Keratinocyte (primary cell): ENCODE measurements at regions not wholly inside any gene's neighbourhood (a gene's known extent, or its start where the extent isn't known, plus 50 kb on each side); places are given as distances from the start of the nearest gene placed in this dataset.

ENCODE experiments used
- DNase-seq: peaks from one replicate; pipeline ENCODE4 v3.0.0-alpha.2; 2011; ENCODE audit warnings: low read depth, missing footprints, low spot score
- FAIRE-seq: peaks from 2 replicates; lab custom pipeline; 2011; peaks lifted over from hg19 to GRCh38; lab: Jason Lieb, UNC
- H2AFZ ChIP-seq: 2 replicates; pipeline ENCODE4 v1.6.0; 2012; ENCODE audit warnings: low read length, control low read depth, inconsistent platforms; ENCODE audit not compliant: control insufficient read depth
- H3K27ac ChIP-seq: 2 replicates; pipeline ENCODE4 v1.5.1; 2011; ENCODE audit warnings: low read length; ENCODE audit not compliant: control insufficient read depth, insufficient read depth
- H3K27me3 ChIP-seq: 3 replicates; pipeline ENCODE4 v1.6.0; 2011; ENCODE audit warnings: low read length; ENCODE audit not compliant: control insufficient read depth, insufficient read depth; ENCODE audit errors: extremely low read depth
- H3K36me3 ChIP-seq, 2 experiments: 2 replicates in 1 of 2; 3 replicates in 1 of 2; pipeline ENCODE4 v1.5.1; 2011; ENCODE audit warnings: low read length in 2 of 2, mild to moderate bottlenecking in 1 of 2; ENCODE audit not compliant: control insufficient read depth in 2 of 2, insufficient read depth in 2 of 2; ENCODE audit errors: extremely low read depth in 1 of 2
- H3K4me1 ChIP-seq: 3 replicates; pipeline ENCODE4 v1.5.1; 2011; ENCODE audit warnings: low read length; ENCODE audit not compliant: control insufficient read depth, insufficient read depth; ENCODE audit errors: extremely low read depth
- H3K4me2 ChIP-seq: 3 replicates; pipeline ENCODE4 v1.6.0; 2011; ENCODE audit warnings: low read depth, low read length; ENCODE audit not compliant: control insufficient read depth, insufficient read depth; ENCODE audit errors: extremely low read depth
- H3K4me3 ChIP-seq, 3 experiments: fragments of 200-600 bp in 1 of 3; sonication (generic) in 1 of 3; 2 replicates in 2 of 3; 3 replicates in 1 of 3; pipeline ENCODE4 v1.5.1; 2011 to 2016; ENCODE audit warnings: low read length in 3 of 3, mild to moderate bottlenecking in 3 of 3, control low read depth in 2 of 3, inconsistent platforms in 1 of 3, low read depth in 1 of 3, mixed read lengths in 1 of 3, mixed run types in 1 of 3, moderate library complexity in 1 of 3; ENCODE audit not compliant: control insufficient read depth in 2 of 3, insufficient read depth in 2 of 3; ENCODE audit errors: extremely low read depth in 1 of 3
- H3K79me2 ChIP-seq: 2 replicates; pipeline ENCODE4 v1.6.0; 2012; ENCODE audit warnings: low read length; ENCODE audit not compliant: control insufficient read depth, insufficient read depth
- H3K9ac ChIP-seq: 3 replicates; pipeline ENCODE4 v1.6.0; 2011; ENCODE audit warnings: low read length; ENCODE audit not compliant: control insufficient read depth, insufficient read depth; ENCODE audit errors: extremely low read depth
- H3K9me1 ChIP-seq: 3 replicates; pipeline ENCODE4 v1.6.0; 2011; ENCODE audit warnings: low read length; ENCODE audit not compliant: control insufficient read depth, insufficient read depth; ENCODE audit errors: extremely low read depth
- H3K9me3 ChIP-seq: 2 replicates; pipeline ENCODE4 v1.5.1; 2012; ENCODE audit warnings: low read depth, low read length; ENCODE audit not compliant: control insufficient read depth
- H4K20me1 ChIP-seq: 3 replicates; pipeline ENCODE4 v1.6.0; 2011; ENCODE audit warnings: low read length; ENCODE audit not compliant: control insufficient read depth, insufficient read depth; ENCODE audit errors: extremely low read depth
- CTCF ChIP-seq, 3 experiments: IDR thresholded peaks in 1 of 3; conservative IDR thresholded peaks in 1 of 3; optimal IDR thresholded peaks in 1 of 3; 2 replicates in 2 of 3; 3 replicates in 1 of 3; pipeline versions ENCODE3 to v1.5.1; 2011; ENCODE audit warnings: low read length in 3 of 3, mild to moderate bottlenecking in 3 of 3, moderate library complexity in 2 of 3, control low read depth in 1 of 3, inconsistent platforms in 1 of 3; ENCODE audit not compliant: insufficient read depth in 2 of 3; ENCODE audit errors: extremely low read depth in 1 of 3
- EZH2 ChIP-seq: IDR thresholded peaks from one replicate; pipeline ENCODE4 v1.6.1; 2012; ENCODE audit warnings: inconsistent platforms, mild to moderate bottlenecking, low read length, moderate library complexity
- dilution Hi-C: fragments of 300-500 bp; cut with MboI; formaldehyde crosslinking; loops from one replicate; pipeline ENCODE4 v1.7.0; 2020; ENCODE audit warnings: low sequenced_read_pairs; ENCODE audit not compliant: extremely low pct_ligation_motif_present

GRCh38 chr20:55478724-55479450, 526.4 kb downstream of the CBLN4 start:
- Histone ChIP-seq H3K4me3 (no peak overlapping the region), H3K9me1 (no peaks in the 10 kb centered on the region), H3K4me2 (no peak overlapping the region), H3K27ac (no peak overlapping the region), H3K36me3 (no peaks in the 10 kb centered on the region), H3K9ac (no peak overlapping the region), H3K79me2 (no peaks in the 10 kb centered on the region), H4K20me1 (no peaks in the 10 kb centered on the region), H3K27me3 (no peaks in the 10 kb centered on the region), H3K9me3 (no peaks in the 10 kb centered on the region), H2AFZ (no peak overlapping the region), H3K4me1 (no peaks in the 10 kb centered on the region)
- DNase-seq = no peak
- no peak for TF ChIP-seq EZH2
- no peak for TF ChIP-seq CTCF (optimal IDR thresholded peaks at IDR 0.05 in 1 of 3, IDR thresholded peaks at IDR 0.05 in 1 of 3, conservative IDR thresholded peaks at IDR 0.05 in 1 of 3; ENCODE audit: extremely low read depth in 1 of 3, insufficient read depth in 2 of 3, low read length in 3 of 3)
- dilution Hi-C loops = no loop called here
- no peak for FAIRE-seq

- Histone ChIP-seq H3K36me3 (no peaks in the 10 kb centered on the region), H3K9me1 (no peaks in the 10 kb centered on the region), H3K9me3 (no peaks in the 10 kb centered on the region), H3K27ac (no peak overlapping the region), H3K4me1 (no peaks in the 10 kb centered on the region), H3K9ac (no peak overlapping the region), H3K4me3 (no peak overlapping the region), H2AFZ (no peak overlapping the region), H3K27me3 (no peaks in the 10 kb centered on the region), H3K79me2 (no peaks in the 10 kb centered on the region), H4K20me1 (no peaks in the 10 kb centered on the region), H3K4me2 (no peak overlapping the region)
- no peak for DNase-seq
- dilution Hi-C loops = no loop called here
- FAIRE-seq = no peak
- no peak for TF ChIP-seq CTCF (optimal IDR thresholded peaks at IDR 0.05 in 1 of 3, IDR thresholded peaks at IDR 0.05 in 1 of 3, conservative IDR thresholded peaks at IDR 0.05 in 1 of 3; ENCODE audit: extremely low read depth in 1 of 3, insufficient read depth in 2 of 3, low read length in 3 of 3)
- no peak for TF ChIP-seq EZH2
Measured at GRCh38 chr20:55472704-55473103, 532.6 kb downstream of the CBLN4 start.
